ENCODE measurements at regions not wholly inside any gene's neighbourhood (a gene's known extent, or its start where the extent isn't known, plus 50 kb on each side); places are given as distances from the start of the nearest gene placed in this dataset.
"Not testable (repeated sequence)": the region's sequence is repeated elsewhere in the genome, so short reads cannot be mapped to it uniquely, and the experiment has no call there.

- no peak overlapping the region for H3K4me3 ChIP-seq (ENCODE audit: low read length)
- DNase-seq (ENCODE audit: low read depth, low spot score): no peak
Measured at GRCh38 chr2:21194147-21194546, 70.4 kb downstream of the TDRD15 start.

DNA sequence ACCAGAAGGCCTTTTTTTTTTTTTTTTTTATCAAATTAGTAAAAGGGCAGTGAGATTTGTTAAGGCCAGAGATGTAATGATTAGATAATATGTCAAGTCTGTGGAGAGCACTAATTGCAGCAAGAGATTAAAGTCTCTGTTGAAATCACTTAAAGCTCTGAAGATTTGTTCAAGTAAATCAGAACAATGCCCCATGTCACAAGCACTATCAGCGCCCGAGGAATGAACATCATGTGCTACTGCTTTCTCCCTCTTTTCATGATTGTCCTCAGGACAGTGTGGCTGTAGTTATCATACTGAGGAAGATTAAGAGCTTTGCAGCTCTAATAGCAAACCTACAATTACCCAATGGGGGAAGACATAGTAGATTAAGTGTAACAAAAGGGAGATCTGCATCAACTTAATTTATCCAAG lies 71.1 kb downstream of the TDRD15 start:
- no peak for DNase-seq (ENCODE audit: low read depth, low spot score)
- no peak overlapping the region for H3K4me3 ChIP-seq (ENCODE audit: low read length)

GRCh38 chr2:21195326-21195725 lies 71.6 kb downstream of the TDRD15 start:
- no peak for DNase-seq (ENCODE audit: low read depth, low spot score)

DNA sequence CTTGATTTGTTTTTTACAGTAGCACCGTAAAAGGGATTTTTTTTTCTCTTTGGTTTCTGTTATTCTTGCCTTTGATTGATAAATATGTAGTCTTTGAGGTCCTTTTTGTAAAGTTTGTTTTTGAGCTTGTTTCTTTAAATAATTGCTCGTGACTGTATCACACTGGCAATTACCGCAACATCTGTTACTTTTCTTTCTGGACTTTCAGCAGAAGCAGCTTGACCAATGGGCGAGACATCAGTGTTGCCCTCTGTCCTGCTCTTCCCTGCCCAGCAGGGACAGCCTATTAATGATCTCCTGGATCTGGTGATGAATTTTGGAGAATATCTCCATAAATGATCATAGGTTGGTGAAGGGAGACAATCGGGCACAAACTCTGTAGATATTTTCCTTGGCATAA lies 74.9 kb downstream of the TDRD15 start:
- H3K4me3 ChIP-seq (ENCODE audit: low read length): no peak overlapping the region
- no peak for DNase-seq (ENCODE audit: low read depth, low spot score)

More at GRCh38 chr2:21195326-21195725, 71.6 kb downstream of the TDRD15 start:
- no peak overlapping the region for H3K4me3 ChIP-seq (ENCODE audit: low read length)

- no peak overlapping the region for H3K4me3 ChIP-seq (ENCODE audit: low read length)
- DNase-seq (ENCODE audit: low read depth, low spot score): no peak
Measured at GRCh38 chr2:21203976-21204375, 80.2 kb downstream of the TDRD15 start.

DNA sequence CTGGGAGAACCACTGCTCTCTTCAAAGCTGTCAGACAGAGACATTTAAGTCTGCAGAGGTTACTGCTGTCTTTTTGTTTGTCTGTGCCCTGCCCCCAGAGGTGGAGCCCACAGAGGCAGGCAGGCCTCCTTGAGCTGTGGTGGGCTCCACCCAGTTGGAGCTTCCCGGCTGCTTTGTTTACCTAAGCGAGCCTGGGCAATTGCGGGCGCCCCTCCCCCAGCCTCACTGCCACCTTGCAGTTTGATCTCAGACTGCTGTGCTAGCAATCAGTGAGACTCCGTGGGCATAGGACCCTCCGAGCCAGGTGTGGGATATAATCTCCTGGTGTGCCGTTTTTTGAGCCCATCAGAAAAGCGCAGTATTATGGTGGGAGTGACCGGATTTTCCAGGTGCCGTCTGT lies 90.3 kb downstream of the TDRD15 start:
- not testable (repeated sequence) for DNase-seq (ENCODE audit: low read depth, low spot score); H3K4me3 ChIP-seq (ENCODE audit: low read length)

- no peak for DNase-seq (ENCODE audit: low read depth, low spot score)
Measured at GRCh38 chr2:21217442-21217841, 93.7 kb downstream of the TDRD15 start.

DNA sequence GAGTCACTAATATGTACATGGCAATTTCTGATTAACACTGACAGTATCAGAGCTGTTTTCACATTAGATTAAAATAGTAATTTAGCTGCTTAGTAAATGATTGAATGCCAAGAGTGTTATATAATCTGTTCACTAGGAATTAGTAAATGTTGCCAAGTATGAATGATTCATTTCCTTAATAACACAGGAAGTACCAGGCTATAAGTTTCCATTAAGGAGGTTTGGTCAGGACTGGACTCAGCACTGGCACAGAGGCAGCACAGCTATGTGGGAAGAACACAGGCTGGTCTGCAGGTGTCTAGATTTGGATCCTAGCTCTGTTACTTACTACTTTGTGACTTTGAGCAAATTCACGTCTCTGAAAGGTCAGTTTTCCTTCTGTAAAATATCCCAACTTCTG lies 97.2 kb downstream of the TDRD15 start:
- H3K4me3 ChIP-seq (ENCODE audit: low read length): no peak overlapping the region
- DNase-seq (ENCODE audit: low read depth, low spot score): no peak

More at GRCh38 chr2:21217442-21217841, 93.7 kb downstream of the TDRD15 start:
- no peak overlapping the region for H3K4me3 ChIP-seq (ENCODE audit: low read length)

- no peak overlapping the region for H3K4me3 ChIP-seq (ENCODE audit: low read length)
- no peak for DNase-seq (ENCODE audit: low read depth, low spot score)
Measured at GRCh38 chr2:21223618-21224017, 99.8 kb downstream of the TDRD15 start.

DNA sequence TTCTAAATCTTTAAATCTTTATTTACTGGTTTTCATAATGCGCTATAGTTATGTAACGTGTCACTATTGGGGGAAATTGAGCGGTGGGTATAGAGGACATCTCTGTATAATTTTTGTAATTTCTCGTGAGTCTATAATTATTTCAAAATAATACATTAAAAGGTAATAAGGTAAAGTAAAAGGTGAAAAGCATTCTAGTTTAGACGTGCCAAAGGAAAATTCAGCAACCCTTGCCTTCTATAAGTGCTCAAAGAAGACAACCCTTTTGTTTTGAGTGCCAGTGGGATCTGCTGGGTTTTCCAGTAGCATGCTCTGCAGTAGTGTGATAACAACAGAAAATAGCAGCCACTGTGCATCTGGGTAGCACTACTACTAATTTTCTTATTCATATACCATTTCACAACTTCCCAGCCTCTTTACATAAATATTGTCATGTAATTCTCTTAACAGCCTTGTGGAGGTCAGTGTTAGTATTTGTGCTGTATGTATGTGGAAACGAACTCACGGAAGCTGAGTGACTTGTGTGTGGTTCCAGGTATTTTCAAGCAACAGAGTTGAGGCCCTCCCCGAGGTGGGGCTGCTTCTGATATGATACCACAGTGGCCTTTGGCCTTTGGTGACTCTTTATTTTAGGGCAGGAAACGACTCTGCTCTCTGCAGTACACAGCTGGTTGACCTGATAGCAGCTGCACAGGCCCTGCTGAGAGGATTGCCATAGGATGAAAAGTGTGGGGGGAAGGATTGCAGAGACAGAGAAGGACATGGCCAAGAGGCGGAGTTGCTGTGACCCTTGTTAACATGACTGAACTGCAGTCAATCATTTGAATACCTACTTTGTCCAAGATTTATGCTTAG lies 104.5 kb downstream of the TDRD15 start:
- no peak overlapping the region for H3K4me3 ChIP-seq (ENCODE audit: low read length)
- no peak for DNase-seq (ENCODE audit: low read depth, low spot score)

DNA sequence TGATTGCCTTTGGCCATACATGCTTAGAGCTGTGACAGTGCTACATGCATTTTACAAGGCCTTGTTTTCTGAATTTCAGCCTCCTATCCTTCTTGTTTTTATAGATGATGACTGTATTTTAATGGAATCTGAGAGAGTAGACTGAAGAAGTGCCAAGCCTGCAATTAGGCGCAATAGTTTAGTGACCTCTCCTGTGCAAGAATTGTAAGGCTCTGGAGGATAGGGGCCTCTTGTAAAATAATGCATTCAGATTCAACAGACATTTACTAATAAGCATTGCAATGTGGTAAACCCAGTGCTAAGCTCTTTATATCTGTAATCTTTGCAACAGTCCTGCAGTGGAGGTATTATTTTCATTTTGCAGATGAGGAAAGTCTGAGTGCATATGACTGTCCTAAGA lies 105.5 kb downstream of the TDRD15 start:
- DNase-seq (ENCODE audit: low read depth, low spot score): no peak
- H3K4me3 ChIP-seq (ENCODE audit: low read length): no peak overlapping the region

DNA sequence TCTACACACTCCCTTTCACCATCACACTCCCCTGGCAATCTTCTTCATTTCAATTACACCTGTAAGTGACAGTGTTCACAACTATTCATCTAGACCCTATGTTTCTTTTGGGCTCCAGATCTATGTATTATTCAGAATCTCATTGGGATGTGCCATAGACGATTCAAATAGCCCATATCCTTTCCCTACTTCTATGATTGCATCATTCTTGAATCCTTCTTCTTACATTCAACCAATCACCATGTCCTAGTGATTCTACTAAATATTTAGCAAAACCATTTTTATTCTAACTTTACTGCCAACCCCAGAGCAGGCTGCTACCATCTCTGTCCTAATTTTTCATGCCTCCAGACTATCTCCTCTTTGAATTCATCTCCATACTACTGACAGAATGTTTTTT lies 106.4 kb downstream of the TDRD15 start:
- no peak overlapping the region for H3K4me3 ChIP-seq (ENCODE audit: low read length)
- DNase-seq (ENCODE audit: low read depth, low spot score): no peak

GRCh38 chr2:21231985-21232384 lies 108.2 kb downstream of the TDRD15 start:
- no peak overlapping the region for H3K4me3 ChIP-seq (ENCODE audit: low read length)
- DNase-seq (ENCODE audit: low read depth, low spot score): no peak

- DNase-seq (ENCODE audit: low read depth, low spot score): no peak
- no peak overlapping the region for H3K4me3 ChIP-seq (ENCODE audit: low read length)
Measured at GRCh38 chr2:21233194-21233593, 109.4 kb downstream of the TDRD15 start.

GRCh38 chr2:21234001-21234400 lies 110.2 kb downstream of the TDRD15 start:
- DNase-seq (ENCODE audit: low read depth, low spot score): no peak
- no peak overlapping the region for H3K4me3 ChIP-seq (ENCODE audit: low read length)

DNA sequence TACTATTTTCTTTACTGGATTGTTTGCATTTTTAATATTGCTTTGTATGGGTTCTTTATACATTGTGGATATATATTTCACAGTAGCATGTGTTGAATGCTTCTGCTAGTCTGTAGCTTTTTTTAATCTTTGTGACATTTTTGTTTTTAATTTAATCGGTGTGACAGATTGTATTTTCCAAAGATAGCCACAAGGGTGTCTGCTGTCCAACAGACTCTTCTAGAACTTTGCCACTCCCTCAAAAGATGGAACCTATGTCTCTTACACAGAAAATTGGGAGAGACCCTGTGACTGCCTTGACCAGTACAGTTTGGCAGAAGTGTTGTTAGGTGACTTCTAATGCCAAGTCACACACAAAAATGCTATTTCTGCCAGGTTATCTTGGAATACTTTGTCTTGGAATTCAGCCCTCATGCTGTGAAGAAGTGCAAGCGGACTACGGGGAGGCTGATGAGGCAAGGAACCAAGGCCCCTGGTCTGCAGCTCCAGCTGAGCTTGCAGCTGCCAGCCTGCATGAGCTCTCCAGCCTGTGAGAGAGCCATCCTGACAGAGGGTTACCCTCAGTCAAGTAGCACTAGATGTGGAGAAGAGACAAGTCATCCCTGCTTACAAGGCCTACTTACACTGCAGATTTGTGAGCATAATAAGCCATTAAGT lies 110.8 kb downstream of the TDRD15 start:
- no peak for DNase-seq (ENCODE audit: low read depth, low spot score)
- no peak overlapping the region for H3K4me3 ChIP-seq (ENCODE audit: low read length)

DNA sequence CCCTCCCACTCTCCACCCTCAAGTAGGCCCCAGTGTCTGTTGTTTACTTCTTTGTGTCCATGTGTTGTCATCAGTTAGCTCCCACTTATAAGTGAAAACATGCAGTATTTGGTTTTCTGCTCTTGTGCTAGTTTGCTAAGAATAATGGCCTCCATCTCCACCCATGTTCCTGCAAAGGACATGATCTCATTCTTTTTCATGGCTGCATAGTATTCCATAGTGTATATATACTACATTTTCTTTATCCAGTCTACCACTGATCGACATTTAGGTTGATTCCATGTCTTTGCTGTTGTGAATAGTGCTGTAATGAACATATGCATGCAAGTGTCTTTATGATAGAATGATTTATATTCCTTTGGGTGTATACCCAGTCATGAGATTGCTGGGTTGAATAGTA lies 116.0 kb downstream of the TDRD15 start:
- DNase-seq (ENCODE audit: low read depth, low spot score); H3K4me3 ChIP-seq (ENCODE audit: low read length): not testable (repeated sequence)

GRCh38 chr2:21244161-21244560 lies 120.4 kb downstream of the TDRD15 start:
- H3K4me3 ChIP-seq (ENCODE audit: low read length): no peak overlapping the region
- DNase-seq (ENCODE audit: low read depth, low spot score): no peak

DNA sequence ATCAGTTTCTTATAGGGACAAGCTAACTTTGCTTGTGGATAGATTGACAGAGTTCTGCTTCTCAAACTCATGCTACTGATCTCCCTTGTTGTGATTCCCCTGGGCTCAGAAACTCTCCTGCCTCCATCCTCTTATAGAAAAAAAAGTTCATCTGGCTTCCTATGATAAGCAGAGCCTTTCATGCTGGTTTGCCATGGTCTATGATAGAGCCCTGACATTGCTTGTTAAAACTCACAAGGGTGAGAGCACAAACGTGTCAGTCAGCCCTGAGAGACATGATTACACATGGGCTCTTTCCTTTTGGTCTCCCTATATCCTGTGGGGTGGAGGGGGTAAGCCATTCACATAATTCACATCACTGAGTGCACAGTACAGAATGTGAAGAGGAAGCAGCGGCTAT lies 121.8 kb downstream of the TDRD15 start:
- no peak for DNase-seq (ENCODE audit: low read depth, low spot score)

DNA sequence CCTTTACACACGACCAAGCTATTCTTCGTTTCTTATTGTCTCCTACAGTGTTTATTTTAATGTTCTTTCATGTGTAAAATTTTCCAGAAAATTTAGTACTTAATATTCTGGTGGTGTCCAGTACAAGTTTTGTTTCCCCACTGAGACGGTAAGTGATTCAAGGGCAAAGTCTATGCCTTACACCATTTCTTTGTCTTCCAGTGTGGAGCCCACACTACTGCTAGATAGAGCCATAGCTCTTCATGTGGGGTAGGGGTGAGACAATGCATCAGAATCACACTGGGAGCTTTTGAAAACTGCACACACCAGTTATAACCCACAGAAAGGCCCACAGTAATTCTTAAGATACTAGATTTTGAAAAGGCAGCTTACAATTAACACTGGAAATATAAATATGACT lies 125.6 kb downstream of the TDRD15 start:
- no peak for DNase-seq (ENCODE audit: low read depth, low spot score)

More for the DNA sequence above, 121.8 kb downstream of the TDRD15 start:
- no peak overlapping the region for H3K4me3 ChIP-seq (ENCODE audit: low read length)

GRCh38 chr2:21250673-21251072 lies 126.9 kb downstream of the TDRD15 start:
- DNase-seq (ENCODE audit: low read depth, low spot score): no peak

More for the DNA sequence above, 125.6 kb downstream of the TDRD15 start:
- H3K4me3 ChIP-seq (ENCODE audit: low read length): no peak overlapping the region

More at GRCh38 chr2:21250673-21251072, 126.9 kb downstream of the TDRD15 start:
- no peak overlapping the region for H3K4me3 ChIP-seq (ENCODE audit: low read length)

Measured in Jurkat, Clone E6-1 (cell line).